Smooth muscle cell (in vitro differentiated cells): ENCODE measurements at regions not wholly inside any gene's neighbourhood (a gene's known extent, or its start where the extent isn't known, plus 50 kb on each side); places are given as distances from the start of the nearest gene placed in this dataset.
"Not testable (repeated sequence)": the region's sequence is repeated elsewhere in the genome, so short reads cannot be mapped to it uniquely, and the experiment has no call there.

Experiments
- DNase-seq: peaks from one replicate; lab custom pipeline; 2025; ENCODE audit not compliant: unreplicated experiment; lab: John Stamatoyannopoulos, UW
- H2AFZ ChIP-seq: fragments of 200-600 bp; sonication (generic); 2 replicates; pipeline ENCODE4 v1.6.0; 2016; ENCODE audit warnings: antibody characterized with exemption, low read depth, mild to moderate bottlenecking
- H3F3A ChIP-seq: fragments of 200-600 bp; sonication (generic); 2 replicates; pipeline ENCODE4 v1.6.0; 2017; ENCODE audit warnings: antibody characterized with exemption, low read depth
- H3K27ac ChIP-seq: fragments of 200-600 bp; sonication (generic); 2 replicates; pipeline ENCODE4 v1.5.1; 2016; ENCODE audit warnings: low read depth, mild to moderate bottlenecking
- H3K27me3 ChIP-seq: fragments of 200-600 bp; sonication (generic); 2 replicates; pipeline ENCODE4 v1.6.1; 2016; ENCODE audit warnings: low read depth, mild to moderate bottlenecking
- H3K36me3 ChIP-seq: fragments of 200-600 bp; sonication (generic); 2 replicates; pipeline ENCODE4 v1.5.1; 2016; ENCODE audit warnings: low read depth
- H3K4me1 ChIP-seq: fragments of 200-600 bp; sonication (generic); 2 replicates; pipeline ENCODE4 v1.5.1; 2016; ENCODE audit warnings: low read depth
- H3K4me2 ChIP-seq: fragments of 200-600 bp; sonication (generic); 2 replicates; pipeline ENCODE4 v1.6.0; 2016; ENCODE audit warnings: mild to moderate bottlenecking
- H3K4me3 ChIP-seq: fragments of 200-600 bp; sonication (generic); 2 replicates; pipeline ENCODE4 v1.5.1; 2016; ENCODE audit warnings: mild to moderate bottlenecking
- H3K79me2 ChIP-seq: fragments of 200-600 bp; sonication (generic); 2 replicates; pipeline ENCODE4 v1.6.0; 2016; ENCODE audit warnings: low read depth, mild to moderate bottlenecking
- H3K9ac ChIP-seq: fragments of 200-600 bp; sonication (generic); 2 replicates; pipeline ENCODE4 v1.6.0; 2016; ENCODE audit warnings: low read depth
- H3K9me3 ChIP-seq: fragments of 200-600 bp; sonication (generic); replicated peaks from 2 replicates; pipeline ENCODE4 v1.5.1; 2016; ENCODE audit warnings: low read depth
- H4K20me1 ChIP-seq: fragments of 200-600 bp; sonication (generic); 2 replicates; pipeline ENCODE4 v1.6.0; 2016; ENCODE audit warnings: low read depth
- WGBS: methylation state at CpG from one replicate; pipeline ENCODE4 v1.1.7; 2016; ENCODE audit warnings: low lambda C conversion rate; 5-methylcytosine and 5-hydroxymethylcytosine counted together
- TF ChIP-seq, protein P1 (sequence below): fragments of 200-600 bp; sonication (generic); IDR thresholded peaks from 2 replicates; pipeline ENCODE4 v1.5.1; 2017; ENCODE audit warnings: borderline replicate concordance, mild to moderate bottlenecking, antibody characterized with exemption; ENCODE audit not compliant: insufficient read depth, poor library complexity, severe bottlenecking

DNA sequence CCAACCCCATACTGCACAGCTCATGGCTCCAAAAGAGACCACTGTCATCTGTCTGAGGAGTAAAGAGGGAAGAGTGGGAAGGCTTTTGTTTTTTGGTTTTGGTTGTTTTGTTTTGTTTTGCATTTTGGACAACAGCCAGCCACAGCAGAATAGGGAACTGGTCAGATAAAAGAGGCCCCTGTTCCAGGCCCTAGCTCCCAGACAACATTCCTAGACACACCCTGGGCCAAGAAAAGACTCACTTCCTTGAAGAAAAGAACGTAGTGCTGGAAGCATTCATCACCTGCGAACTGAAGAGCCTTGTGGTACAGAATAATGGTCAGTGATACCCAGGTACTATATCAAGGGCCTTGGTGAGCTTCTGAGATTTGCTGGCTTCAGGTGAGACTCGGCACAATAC, 619.4 kb upstream of the SPANXN1 start:
- no peak for DNase-seq
- TF ChIP-seq, protein P1, sequence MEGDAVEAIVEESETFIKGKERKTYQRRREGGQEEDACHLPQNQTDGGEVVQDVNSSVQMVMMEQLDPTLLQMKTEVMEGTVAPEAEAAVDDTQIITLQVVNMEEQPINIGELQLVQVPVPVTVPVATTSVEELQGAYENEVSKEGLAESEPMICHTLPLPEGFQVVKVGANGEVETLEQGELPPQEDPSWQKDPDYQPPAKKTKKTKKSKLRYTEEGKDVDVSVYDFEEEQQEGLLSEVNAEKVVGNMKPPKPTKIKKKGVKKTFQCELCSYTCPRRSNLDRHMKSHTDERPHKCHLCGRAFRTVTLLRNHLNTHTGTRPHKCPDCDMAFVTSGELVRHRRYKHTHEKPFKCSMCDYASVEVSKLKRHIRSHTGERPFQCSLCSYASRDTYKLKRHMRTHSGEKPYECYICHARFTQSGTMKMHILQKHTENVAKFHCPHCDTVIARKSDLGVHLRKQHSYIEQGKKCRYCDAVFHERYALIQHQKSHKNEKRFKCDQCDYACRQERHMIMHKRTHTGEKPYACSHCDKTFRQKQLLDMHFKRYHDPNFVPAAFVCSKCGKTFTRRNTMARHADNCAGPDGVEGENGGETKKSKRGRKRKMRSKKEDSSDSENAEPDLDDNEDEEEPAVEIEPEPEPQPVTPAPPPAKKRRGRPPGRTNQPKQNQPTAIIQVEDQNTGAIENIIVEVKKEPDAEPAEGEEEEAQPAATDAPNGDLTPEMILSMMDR, result no peak
- Histone ChIP-seq H3K4me1 (no peaks in the 10 kb centered on the region), H3K27ac (no peak overlapping the region), H3F3A (no peaks in the 10 kb centered on the region), H3K9me3 (no peaks in the 10 kb centered on the region), H3K27me3 (no peaks in the 10 kb centered on the region), H3K4me3 (no peak overlapping the region), H3K9ac (no peak overlapping the region), H2AFZ (no peak overlapping the region), H3K79me2 (no peaks in the 10 kb centered on the region), H3K4me2 (no peak overlapping the region), H3K36me3 (no peaks in the 10 kb centered on the region), H4K20me1 (no peaks in the 10 kb centered on the region)
- whole genome bisulfite sequencing, result 69% methylated on average over 3 of the region's 3 CpGs

- not testable (repeated sequence) for H3K4me3 ChIP-seq, H2AFZ ChIP-seq, H3K36me3 ChIP-seq, H3K27ac ChIP-seq, H4K20me1 ChIP-seq, H3K9me3 ChIP-seq, H3F3A ChIP-seq, H3K79me2 ChIP-seq, H3K4me2 ChIP-seq, H3K9ac ChIP-seq, H3K27me3 ChIP-seq, H3K4me1 ChIP-seq, DNase-seq
- WGBS, result 84% methylated on average over 8 of the region's 8 CpGs
These were observed 612.9 kb upstream of the SPANXN1 start for GRCh38 chrX:144634451-144634850.

DNA sequence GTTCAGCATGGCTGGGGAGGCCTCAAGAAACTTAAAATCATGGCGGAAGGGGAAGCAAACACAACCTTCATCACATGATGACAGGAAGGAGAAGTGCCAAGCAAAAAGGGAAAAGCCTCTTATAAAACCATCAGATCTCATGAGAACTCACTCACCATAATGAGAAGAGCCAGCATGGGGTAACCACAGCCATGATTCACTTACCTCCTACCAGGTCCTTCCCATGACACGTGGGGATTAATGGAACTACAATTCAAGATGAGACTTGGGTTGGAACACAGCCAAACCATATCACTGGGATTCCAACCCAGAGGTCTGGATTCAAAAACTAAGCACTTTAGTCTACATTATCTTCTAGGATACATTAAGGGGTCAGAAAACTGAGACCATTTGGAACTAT, 609.6 kb upstream of the SPANXN1 start:
- no peaks in the 10 kb centered on the region for H3F3A ChIP-seq
- no peak for DNase-seq
- H3K27ac ChIP-seq, result no peak overlapping the region
- no peak overlapping the region for H3K4me3 ChIP-seq
- H3K4me1 ChIP-seq, result no peaks in the 10 kb centered on the region
- no peaks in the 10 kb centered on the region for H3K27me3 ChIP-seq
- TF ChIP-seq, protein P1, result no peak
- no peaks in the 10 kb centered on the region for H3K36me3 ChIP-seq
- H2AFZ ChIP-seq, result no peak overlapping the region
- no peak overlapping the region for H3K9ac ChIP-seq
- WGBS, result 66% methylated on average over 2 of the region's 2 CpGs
- no peaks in the 10 kb centered on the region for H3K79me2 ChIP-seq
- H4K20me1 ChIP-seq, result no peaks in the 10 kb centered on the region
- H3K4me2 ChIP-seq, result no peak overlapping the region
- H3K9me3 ChIP-seq, result no peaks in the 10 kb centered on the region

DNA sequence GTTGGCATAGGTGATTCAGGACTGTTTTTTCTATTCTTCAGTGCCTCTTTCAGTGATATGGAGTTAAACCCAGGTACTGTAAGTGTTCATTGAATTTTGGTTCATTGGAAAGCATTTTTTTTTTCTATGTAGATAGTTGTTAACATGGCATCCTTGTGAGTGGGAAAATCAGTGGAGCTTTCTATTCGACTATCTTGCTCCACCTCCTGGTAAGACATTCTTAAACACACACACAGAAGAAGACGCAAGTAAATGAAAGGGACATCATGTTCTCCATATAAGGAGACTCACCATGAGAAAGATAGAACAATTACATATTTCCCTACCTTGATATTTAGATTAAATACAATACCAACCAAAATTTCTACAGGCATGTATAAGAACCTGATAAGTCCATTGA, 598.5 kb upstream of the SPANXN1 start:
- no peaks in the 10 kb centered on the region for H3K9me3 ChIP-seq
- 79% methylated on average over 2 of the region's 2 CpGs for WGBS
- no peak overlapping the region for H3K4me2 ChIP-seq
- H3K9ac ChIP-seq, result no peak overlapping the region
- H3K36me3 ChIP-seq, result no peaks in the 10 kb centered on the region
- no peaks in the 10 kb centered on the region for H3K79me2 ChIP-seq
- TF ChIP-seq, protein P1, result no peak
- no peak overlapping the region for H3K27ac ChIP-seq
- H3K27me3 ChIP-seq, result no peaks in the 10 kb centered on the region
- no peaks in the 10 kb centered on the region for H3F3A ChIP-seq
- no peak for DNase-seq
- no peaks in the 10 kb centered on the region for H3K4me1 ChIP-seq
- H3K4me3 ChIP-seq, result no peak overlapping the region
- H2AFZ ChIP-seq, result no peak overlapping the region
- H4K20me1 ChIP-seq, result no peaks in the 10 kb centered on the region
